GM23338 (cell line): ENCODE measurements at regions not wholly inside any gene's neighbourhood (a gene's known extent, or its start where the extent isn't known, plus 50 kb on each side); places are given as distances from the start of the nearest gene placed in this dataset.

Source experiments
- CREB1 ChIP-seq: fragments of 250-450 bp; sonication (Bioruptor Pico); IDR thresholded peaks from 2 replicates; pipeline ENCODE4 v1.5.0; 2020; ENCODE audit warnings: low read depth, mild to moderate bottlenecking, moderate library complexity
- CTCF ChIP-seq, 2 experiments: fragments of 200-600 bp in 1 of 2; sonication (generic) in 1 of 2; conservative IDR thresholded peaks; 2 replicates each; pipeline versions ENCODE4 v1.5.1 to v1.6.1; 2016 to 2017; ENCODE audit warnings: antibody characterized with exemption in 2 of 2, low read depth in 2 of 2, mild to moderate bottlenecking in 2 of 2, moderate library complexity in 1 of 2
- ETS1 ChIP-seq: IDR thresholded peaks from 2 replicates; pipeline ENCODE4 v1.6.1; 2016; ENCODE audit warnings: antibody characterized with exemption
- EZH2 ChIP-seq: fragments of 200-600 bp; sonication (generic); IDR thresholded peaks from one replicate; pipeline ENCODE4 v1.8.0; 2017; ENCODE audit warnings: antibody characterized with exemption, mild to moderate bottlenecking, low read depth; ENCODE audit not compliant: unreplicated experiment
- EZH2phosphoT487 ChIP-seq: fragments of 200-600 bp; sonication (generic); IDR thresholded peaks from one replicate; pipeline ENCODE4 v1.8.1; 2018; ENCODE audit warnings: antibody characterized with exemption; ENCODE audit not compliant: unreplicated experiment
- JUNB ChIP-seq: IDR thresholded peaks from one replicate; pipeline ENCODE4 v1.6.1; 2016; ENCODE audit warnings: antibody characterized with exemption; ENCODE audit not compliant: unreplicated experiment
- NANOG ChIP-seq: IDR thresholded peaks from 2 replicates; pipeline ENCODE4 v1.6.1; 2016; ENCODE audit warnings: antibody characterized with exemption, borderline replicate concordance
- POLR2AphosphoS5 ChIP-seq: IDR thresholded peaks from 2 replicates; pipeline ENCODE4 v1.6.1; 2016; ENCODE audit warnings: antibody characterized with exemption, low read depth
- REST ChIP-seq: IDR thresholded peaks from one replicate; pipeline ENCODE4 v1.6.1; 2018; ENCODE audit warnings: antibody characterized with exemption; ENCODE audit not compliant: unreplicated experiment
- STAT1 ChIP-seq: IDR thresholded peaks from one replicate; pipeline ENCODE4 v1.6.1; 2016; ENCODE audit warnings: antibody characterized with exemption; ENCODE audit not compliant: unreplicated experiment
- ZNF114 ChIP-seq: fragments of 250-450 bp; sonication (Bioruptor Pico); IDR thresholded peaks from 2 replicates; pipeline ENCODE4 v1.5.0; 2020; ENCODE audit warnings: mild to moderate bottlenecking, moderate library complexity
- ZNF331 ChIP-seq: fragments of 250-450 bp; sonication (Bioruptor Pico); IDR thresholded peaks from 2 replicates; pipeline ENCODE4 v1.5.0; 2020; ENCODE audit warnings: low read depth, mild to moderate bottlenecking, moderate library complexity
- ZNF462 ChIP-seq: fragments of 250-450 bp; sonication (Bioruptor Pico); IDR thresholded peaks from 2 replicates; pipeline ENCODE4 v1.5.0; 2020; ENCODE audit warnings: mild to moderate bottlenecking, moderate library complexity

- TF ChIP-seq CTCF (conservative IDR thresholded peaks at IDR 0.05; ENCODE audit: low read depth in 2 of 2) (no peak), POLR2AphosphoS5 (no peak), EZH2 (no peak), ZNF114 (CRISPR knock-in tag) (no peak), REST (no peak), EZH2phosphoT487 (no peak), NANOG (no peak), JUNB (no peak), ETS1 (no peak), CREB1 (no peak), ZNF462 (CRISPR knock-in tag) (no peak), ZNF331 (no peak), STAT1 (no peak)
Measured at GRCh38 chr12:130240831-130241590, 78.7 kb downstream of the FZD10 start.
